Hepatocyte (in vitro differentiated cells): ENCODE measurements at regions not wholly inside any gene's neighbourhood (a gene's known extent, or its start where the extent isn't known, plus 50 kb on each side); places are given as distances from the start of the nearest gene placed in this dataset.

Experiments used
- EZH2phosphoT487 ChIP-seq: fragments of 200-600 bp; sonication (generic); IDR thresholded peaks from one replicate; pipeline ENCODE4 v1.6.1; 2018; ENCODE audit warnings: antibody characterized with exemption, mild to moderate bottlenecking, low read depth, moderate library complexity; ENCODE audit not compliant: unreplicated experiment, severe bottlenecking
- TF ChIP-seq, protein P1 (sequence below): fragments of 200-600 bp; sonication (generic); IDR thresholded peaks from 2 replicates; pipeline ENCODE4 v1.5.1; 2016; ENCODE audit warnings: antibody characterized with exemption, mild to moderate bottlenecking; ENCODE audit not compliant: poor library complexity

DNA sequence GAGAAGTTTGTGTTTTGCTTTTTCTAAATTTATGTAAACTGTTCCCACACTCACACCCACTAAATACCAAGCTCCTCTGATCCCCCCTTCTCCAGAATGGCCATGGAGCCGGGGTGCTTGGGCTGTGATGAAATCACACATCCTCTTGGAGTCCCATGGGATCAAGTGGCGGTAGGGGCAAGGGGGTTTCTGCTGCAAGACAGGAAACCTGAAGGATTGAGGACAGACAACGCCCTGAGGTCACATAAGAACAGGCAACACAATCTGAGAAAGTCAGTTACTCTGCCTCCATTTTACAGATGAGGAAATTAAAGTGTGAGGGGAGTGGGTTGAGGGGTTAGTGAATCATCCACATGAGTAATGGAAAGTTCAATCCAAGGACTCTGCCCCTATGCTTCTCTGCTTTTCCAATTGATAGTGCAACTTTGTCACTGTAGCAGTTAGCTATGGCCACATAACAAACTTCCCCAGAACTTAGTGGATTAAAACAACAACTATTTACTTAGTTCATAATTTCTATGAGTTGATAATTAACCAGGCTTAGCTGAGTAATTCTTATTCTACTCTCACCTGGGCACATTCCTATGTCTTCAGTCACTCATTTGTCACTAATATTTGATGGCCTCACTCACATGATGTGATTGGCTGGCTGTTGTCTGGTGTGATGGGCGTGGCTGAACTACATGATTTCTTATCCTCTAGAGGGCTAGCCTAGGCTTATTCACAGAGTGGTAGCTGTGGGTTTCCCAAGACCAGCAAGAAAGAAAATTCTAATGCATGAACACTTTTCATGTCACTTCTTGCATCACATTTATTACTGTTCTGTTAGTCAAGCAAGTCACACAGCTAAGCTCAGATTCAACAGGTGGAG is 77.3 kb upstream of the ADRA1D start:
- TF ChIP-seq, protein P1, sequence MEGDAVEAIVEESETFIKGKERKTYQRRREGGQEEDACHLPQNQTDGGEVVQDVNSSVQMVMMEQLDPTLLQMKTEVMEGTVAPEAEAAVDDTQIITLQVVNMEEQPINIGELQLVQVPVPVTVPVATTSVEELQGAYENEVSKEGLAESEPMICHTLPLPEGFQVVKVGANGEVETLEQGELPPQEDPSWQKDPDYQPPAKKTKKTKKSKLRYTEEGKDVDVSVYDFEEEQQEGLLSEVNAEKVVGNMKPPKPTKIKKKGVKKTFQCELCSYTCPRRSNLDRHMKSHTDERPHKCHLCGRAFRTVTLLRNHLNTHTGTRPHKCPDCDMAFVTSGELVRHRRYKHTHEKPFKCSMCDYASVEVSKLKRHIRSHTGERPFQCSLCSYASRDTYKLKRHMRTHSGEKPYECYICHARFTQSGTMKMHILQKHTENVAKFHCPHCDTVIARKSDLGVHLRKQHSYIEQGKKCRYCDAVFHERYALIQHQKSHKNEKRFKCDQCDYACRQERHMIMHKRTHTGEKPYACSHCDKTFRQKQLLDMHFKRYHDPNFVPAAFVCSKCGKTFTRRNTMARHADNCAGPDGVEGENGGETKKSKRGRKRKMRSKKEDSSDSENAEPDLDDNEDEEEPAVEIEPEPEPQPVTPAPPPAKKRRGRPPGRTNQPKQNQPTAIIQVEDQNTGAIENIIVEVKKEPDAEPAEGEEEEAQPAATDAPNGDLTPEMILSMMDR, result no peak
- TF ChIP-seq EZH2phosphoT487, result no peak
